HG02852 (cell line): ENCODE measurements at regions not wholly inside any gene's neighbourhood (a gene's known extent, or its start where the extent isn't known, plus 50 kb on each side); places are given as distances from the start of the nearest gene placed in this dataset.
"Not testable (repeated sequence)": the region's sequence is repeated elsewhere in the genome, so short reads cannot be mapped to it uniquely, and the experiment has no call there.

ENCODE experiments used
- ATAC-seq: cut with Tn5 transposase; IDR thresholded peaks from one replicate; pipeline ENCODE4 v1.9.1; 2021; ENCODE audit warnings: mild to moderate bottlenecking, moderate library complexity; ENCODE audit not compliant: unreplicated experiment

DNA sequence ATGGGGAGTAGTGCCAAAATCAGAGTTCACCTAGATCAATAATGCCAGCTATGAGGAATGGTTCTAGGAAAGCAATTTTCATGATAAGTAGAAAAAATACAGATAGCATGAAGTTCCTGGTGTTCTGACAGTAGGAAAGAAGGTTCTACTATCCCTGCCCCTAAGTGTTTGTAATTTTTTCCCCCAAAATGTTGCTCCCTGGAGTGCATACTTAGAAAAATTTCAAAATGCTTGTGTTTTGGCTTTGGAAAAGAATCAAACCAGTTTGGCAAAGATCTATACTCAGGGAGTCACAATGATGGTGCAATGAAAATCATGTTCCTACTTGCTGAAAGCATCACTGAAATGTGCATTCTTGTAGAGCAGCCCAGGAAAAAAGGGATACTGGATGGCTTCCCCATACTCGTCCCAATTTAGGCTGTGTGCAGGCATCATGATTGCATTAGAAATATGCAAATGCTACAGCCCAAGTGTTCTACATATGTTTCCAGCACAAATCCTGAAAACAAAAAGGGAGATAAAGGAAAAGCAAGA, 74.7 kb downstream of the LPAR4 start:
- ATAC-seq = no peak

DNA sequence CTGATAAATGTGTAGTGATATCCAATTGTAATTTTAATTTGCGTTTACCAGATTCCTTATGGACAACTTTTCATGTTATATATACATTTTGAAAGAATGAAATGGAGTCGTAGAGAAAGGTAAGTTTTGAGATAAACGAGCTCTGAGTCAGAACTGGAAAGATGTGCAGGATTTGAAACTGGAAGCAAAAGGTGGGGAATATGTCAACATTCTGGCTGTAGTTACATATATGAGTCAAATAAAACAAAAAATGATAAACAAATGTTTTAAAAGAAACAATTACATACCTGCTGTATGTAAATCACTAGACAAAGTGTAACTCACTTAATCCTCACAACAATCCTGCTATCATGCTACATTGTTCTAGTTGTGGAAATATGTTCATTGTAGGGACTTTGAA, 84.0 kb downstream of the LPAR4 start:
- peak; percentile 56 for ATAC-seq

DNA sequence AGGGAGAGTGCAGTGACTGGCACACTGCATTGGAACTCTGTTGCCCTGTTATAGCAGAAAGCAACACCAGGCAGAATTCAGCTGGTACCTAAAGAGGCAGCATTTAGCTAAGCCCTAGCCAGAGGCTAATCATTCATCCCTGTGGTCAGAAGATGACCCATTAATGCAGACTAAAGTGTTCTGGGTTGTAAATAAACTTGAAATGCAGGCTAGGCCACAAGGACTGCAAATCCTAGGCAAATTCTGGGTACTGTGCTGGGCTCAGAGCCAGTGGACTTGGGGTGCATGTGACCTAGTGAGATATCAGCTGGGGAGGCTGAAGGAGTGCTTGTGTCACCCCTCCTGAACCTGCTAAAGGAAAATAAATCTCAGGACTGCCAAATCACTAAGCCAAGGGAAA, 91.2 kb downstream of the LPAR4 start:
- no peak for ATAC-seq

DNA sequence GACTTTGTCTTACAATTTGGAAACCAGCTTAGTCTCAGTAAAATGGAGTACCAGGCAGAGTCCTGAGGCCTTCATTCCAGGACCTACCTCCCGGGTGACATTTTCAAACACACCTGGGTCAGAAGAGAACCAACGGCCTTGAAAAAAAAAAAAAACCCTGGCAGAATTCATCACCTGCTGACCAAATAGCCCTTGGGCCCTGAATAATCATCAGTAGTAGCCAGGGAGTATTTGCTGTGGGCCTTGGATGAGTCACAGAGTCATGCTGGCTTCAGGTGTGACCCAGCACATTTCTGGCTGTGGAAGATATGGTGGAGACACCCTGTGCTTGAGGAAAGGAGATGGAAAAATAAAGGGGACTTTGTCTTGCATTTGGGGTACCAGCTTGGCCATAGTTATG, 92.2 kb downstream of the LPAR4 start:
- ATAC-seq = no peak

DNA sequence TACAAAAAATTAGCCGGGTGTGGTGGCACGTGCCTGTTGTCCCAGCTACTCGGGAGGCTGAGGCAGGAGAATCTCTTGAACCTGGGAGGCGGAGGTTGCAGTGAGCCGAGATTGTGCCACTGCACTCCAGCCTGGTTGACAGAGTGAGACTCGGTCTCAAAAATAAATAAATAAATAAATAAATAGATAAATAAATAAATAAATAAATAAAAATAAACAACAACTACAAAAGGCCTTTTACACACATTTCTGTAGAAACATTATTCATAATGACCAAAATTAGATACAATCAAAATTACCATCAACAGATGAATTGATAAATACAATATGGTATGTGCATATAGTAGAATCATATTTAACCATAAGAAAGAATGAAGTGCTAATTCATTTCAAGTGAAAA, 96.7 kb downstream of the LPAR4 start:
- not testable (repeated sequence) for ATAC-seq

DNA sequence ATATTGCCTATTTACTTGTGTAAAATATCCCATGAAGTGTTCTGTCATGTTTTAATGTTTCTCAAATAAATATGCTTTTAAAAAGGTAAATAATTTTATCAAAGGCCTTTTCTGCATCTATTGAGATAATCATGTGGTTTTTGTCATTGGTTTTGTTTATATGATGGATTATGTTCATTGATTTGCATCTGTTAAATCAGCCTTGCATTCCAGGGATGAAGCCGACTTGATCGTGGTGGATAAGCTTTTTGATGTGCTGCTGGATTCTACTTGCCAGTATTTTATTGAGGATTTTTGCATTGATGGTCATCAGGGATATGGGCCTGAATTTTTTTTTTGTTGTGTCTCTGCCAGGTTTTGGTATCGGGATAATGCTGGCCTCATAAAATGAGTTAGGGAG, 63.9 kb upstream of the P2RY10 start:
- not testable (repeated sequence) for ATAC-seq

DNA sequence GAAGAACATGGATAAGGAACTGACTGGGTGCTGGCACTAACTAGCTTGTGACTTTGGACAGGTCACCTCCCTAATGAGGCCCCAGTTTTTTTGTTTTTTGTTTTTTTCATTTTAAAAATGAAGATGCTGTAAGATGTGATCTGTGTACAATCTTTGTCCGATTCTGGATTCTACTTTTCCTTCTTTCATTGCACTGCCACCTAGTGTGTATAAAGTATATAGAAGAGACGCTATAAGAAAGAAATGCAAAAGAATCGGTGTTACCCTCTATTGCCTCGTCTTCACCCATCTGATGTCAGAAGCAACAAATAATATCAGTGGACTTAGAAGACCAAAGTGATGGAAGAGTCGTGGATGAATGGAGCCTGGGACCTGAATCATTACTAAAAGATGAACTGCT, 58.6 kb upstream of the P2RY10 start:
- ATAC-seq = no peak
